IMR-90 (cell line): ENCODE measurements at regions not wholly inside any gene's neighbourhood (a gene's known extent, or its start where the extent isn't known, plus 50 kb on each side); places are given as distances from the start of the nearest gene placed in this dataset.

Experiments
- ATAC-seq: fragments of 200-7000 bp; cut with Tn5 transposase; 2 replicates; pipeline ENCODE4 v1.9.1; 2020; ENCODE audit warnings: low read depth, mild to moderate bottlenecking, moderate library complexity
- BruUV-seq: library from RNA; stranded (reverse); fragments of 400-500 nt; replicated peaks from 2 replicates; lab custom pipeline; 2021; lab: Mats Ljungman, UMichigan
- CTCF ChIA-PET: fragments of 300-600 bp; formaldehyde crosslinking; extraction: SDS; loops from one replicate; lab custom pipeline; 2021; ENCODE audit warnings: antibody characterized with exemption; lab: Yijun Ruan, JAX
- POLR2A ChIA-PET: fragments of 300-600 bp; sonication (Branson Sonifier 250); formaldehyde crosslinking; loops from one replicate; lab custom pipeline; 2022; ENCODE audit warnings: antibody characterized with exemption; ENCODE audit not compliant: unreplicated experiment; lab: Charles Lee
- DNase-seq: peaks from one replicate; pipeline ENCODE4 v3.0.0; 2013
- H2AFZ ChIP-seq: replicated peaks from 2 replicates; pipeline ENCODE3; 2013; ENCODE audit warnings: low read length, mild to moderate bottlenecking; ENCODE audit not compliant: poor library complexity
- H2AK5ac ChIP-seq: 2 replicates; pipeline ENCODE4 v1.6.1; 2013; ENCODE audit warnings: low read depth, low read length, inconsistent platforms
- H2AK9ac ChIP-seq: replicated peaks from 2 replicates; pipeline ENCODE3; 2013; ENCODE audit warnings: mild to moderate bottlenecking, low read depth, low read length, moderate library complexity; ENCODE audit not compliant: poor library complexity
- H2BK120ac ChIP-seq: 2 replicates; pipeline ENCODE4 v1.6.1; 2013; ENCODE audit warnings: low read depth, low read length, inconsistent platforms
- H2BK15ac ChIP-seq: 3 replicates; pipeline ENCODE4 v1.6.1; 2013; ENCODE audit warnings: low read depth, low read length, inconsistent platforms
- H2BK20ac ChIP-seq: 2 replicates; pipeline ENCODE4 v1.6.1; 2013; ENCODE audit warnings: low read depth, mild to moderate bottlenecking, inconsistent platforms, low read length, moderate library complexity
- H2BK5ac ChIP-seq: 2 replicates; pipeline ENCODE4 v1.6.1; 2013; ENCODE audit warnings: mild to moderate bottlenecking, low read depth, low read length, inconsistent platforms; ENCODE audit not compliant: poor library complexity, severe bottlenecking
- H3K14ac ChIP-seq: replicated peaks from 2 replicates; pipeline ENCODE4 v1.6.1; 2013; ENCODE audit warnings: low read depth, low read length, inconsistent platforms
- H3K18ac ChIP-seq: 2 replicates; pipeline ENCODE4 v1.6.1; 2013; ENCODE audit warnings: low read depth, low read length, control low read depth
- H3K23ac ChIP-seq: 2 replicates; pipeline ENCODE4 v1.6.1; 2013; ENCODE audit warnings: low read depth, low read length, inconsistent platforms
- H3K27ac ChIP-seq: 2 replicates; pipeline ENCODE4 v1.5.1; 2013; ENCODE audit warnings: mild to moderate bottlenecking, control low read depth, low read length; ENCODE audit not compliant: insufficient read depth
- H3K27me3 ChIP-seq: 2 replicates; pipeline ENCODE4 v1.6.1; 2013; ENCODE audit warnings: low read length; ENCODE audit not compliant: control insufficient read depth, insufficient read depth
- H3K36me3 ChIP-seq: 2 replicates; pipeline ENCODE4 v1.6.1; 2013; ENCODE audit warnings: low read length, mixed read lengths; ENCODE audit not compliant: control insufficient read depth, insufficient read depth
- H3K4ac ChIP-seq: 2 replicates; pipeline ENCODE4 v1.6.1; 2013; ENCODE audit warnings: low read depth, low read length, inconsistent platforms
- H3K4me1 ChIP-seq: 2 replicates; pipeline ENCODE4 v1.6.1; 2013; ENCODE audit warnings: low read length, mixed read lengths; ENCODE audit not compliant: control insufficient read depth, insufficient read depth
- H3K4me2 ChIP-seq: 2 replicates; pipeline ENCODE4 v1.6.1; 2013; ENCODE audit warnings: low read depth, mild to moderate bottlenecking, control low read depth, low read length, moderate library complexity
- H3K4me3 ChIP-seq: 2 replicates; pipeline ENCODE4 v1.5.1; 2013; ENCODE audit warnings: low read depth, mild to moderate bottlenecking, control low read depth, low read length, moderate library complexity; ENCODE audit not compliant: insufficient read depth
- H3K56ac ChIP-seq: 2 replicates; pipeline ENCODE4 v1.6.1; 2013; ENCODE audit warnings: low read length, inconsistent platforms; ENCODE audit not compliant: insufficient read depth; ENCODE audit errors: extremely low read depth
- H3K79me1 ChIP-seq, 2 experiments: 2 replicates each; pipeline ENCODE4 v1.6.1; 2013; ENCODE audit warnings: low read length in 2 of 2, inconsistent platforms in 1 of 2, low read depth in 1 of 2
- H3K9ac ChIP-seq: 2 replicates; pipeline ENCODE4 v1.6.1; 2013; ENCODE audit warnings: low read depth, low read length, control low read depth
- H3K9me1 ChIP-seq: 2 replicates; pipeline ENCODE4 v1.6.1; 2013; ENCODE audit warnings: low read length, inconsistent platforms; ENCODE audit not compliant: insufficient read depth
- H3K9me3 ChIP-seq: 2 replicates; pipeline ENCODE4 v1.6.1; 2013; ENCODE audit warnings: low read length; ENCODE audit not compliant: control insufficient read depth, insufficient read depth
- H4K20me1 ChIP-seq: 2 replicates; pipeline ENCODE4 v1.6.1; 2013; ENCODE audit warnings: low read length, inconsistent platforms; ENCODE audit not compliant: insufficient read depth
- H4K5ac ChIP-seq: 2 replicates; pipeline ENCODE4 v1.6.1; 2013; ENCODE audit warnings: mild to moderate bottlenecking, low read depth, low read length, control low read depth
- H4K8ac ChIP-seq, 2 experiments: 2 replicates each; pipeline ENCODE4 v1.6.1; 2013; ENCODE audit warnings: low read depth in 2 of 2, low read length in 2 of 2, control low read depth in 1 of 2, inconsistent platforms in 1 of 2
- H4K91ac ChIP-seq: 2 replicates; pipeline ENCODE4 v1.6.1; 2013; ENCODE audit warnings: low read depth, low read length, inconsistent platforms; ENCODE audit not compliant: insufficient read depth
- BHLHE40 ChIP-seq: fragments of 150-350 bp; IDR thresholded peaks from 2 replicates; pipeline ENCODE4 v1.6.1; 2016; ENCODE audit warnings: mild to moderate bottlenecking, low read depth, low read length
- CEBPB ChIP-seq: IDR thresholded peaks from 2 replicates; pipeline ENCODE4 v1.6.1; 2012; ENCODE audit warnings: low read depth, low read length, improper control_type of control experiment
- CHD1 ChIP-seq: IDR thresholded peaks from 2 replicates; pipeline ENCODE4 v1.6.1; 2012; ENCODE audit warnings: low read depth, low read length, improper control_type of control experiment
- FOS ChIP-seq: fragments of 150-350 bp; IDR thresholded peaks from 2 replicates; pipeline ENCODE4 v1.6.1; 2016; ENCODE audit warnings: low read depth, low read length
- MAFK ChIP-seq: IDR thresholded peaks from 2 replicates; pipeline ENCODE4 v1.6.1; 2012; ENCODE audit warnings: low read depth, low read length, improper control_type of control experiment
- MAZ ChIP-seq: IDR thresholded peaks from 2 replicates; pipeline ENCODE4 v1.6.1; 2012; ENCODE audit warnings: low read depth, mild to moderate bottlenecking, low read length, improper control_type of control experiment, moderate library complexity, borderline replicate concordance
- MXI1 ChIP-seq: IDR thresholded peaks from 2 replicates; pipeline ENCODE4 v1.6.1; 2012; ENCODE audit warnings: low read depth, mild to moderate bottlenecking, low read length, moderate library complexity, borderline replicate concordance
- NFE2L2 ChIP-seq: fragments of 150-350 bp; IDR thresholded peaks from 2 replicates; pipeline ENCODE4 v1.6.1; 2016; ENCODE audit warnings: low read depth, mild to moderate bottlenecking, low read length
- POLR2A ChIP-seq: IDR thresholded peaks from 2 replicates; pipeline ENCODE4 v1.6.1; 2012; ENCODE audit warnings: mild to moderate bottlenecking, low read depth, low read length
- RAD21 ChIP-seq: IDR thresholded peaks from 2 replicates; pipeline ENCODE4 v1.6.1; 2012; ENCODE audit warnings: low read length, improper control_type of control experiment
- RCOR1 ChIP-seq: IDR thresholded peaks from 2 replicates; pipeline ENCODE4 v1.6.1; 2012; ENCODE audit warnings: mild to moderate bottlenecking, low read length, improper control_type of control experiment; ENCODE audit not compliant: insufficient replicate concordance
- RFX5 ChIP-seq: IDR thresholded peaks from 2 replicates; pipeline ENCODE4 v1.8.0; 2012; ENCODE audit warnings: low read depth, mild to moderate bottlenecking, low read length, moderate library complexity
- SMC3 ChIP-seq: fragments of 150-350 bp; IDR thresholded peaks from 2 replicates; pipeline ENCODE4 v1.6.1; 2016; ENCODE audit warnings: low read depth, mild to moderate bottlenecking, antibody characterized with exemption, low read length, moderate library complexity
- WGBS, 2 experiments: methylation state at CpG; one replicate each; pipeline versions ENCODE4 v1.1.5 to v1.1.7; 2013; ENCODE audit warnings: missing lambda C conversion rate in 2 of 2; ENCODE audit not compliant: insufficient read length in 1 of 2; ENCODE audit errors: extremely low coverage in 2 of 2; 5-methylcytosine and 5-hydroxymethylcytosine counted together
- dilution Hi-C: fragments of 300-500 bp; cut with HindIII; formaldehyde crosslinking; loops from one replicate; pipeline ENCODE4 v1.14.3; 2018; ENCODE audit warnings: low sequenced_read_pairs; ENCODE audit not compliant: unreplicated experiment
- in situ Hi-C: fragments of 300-500 bp; cut with MboI; formaldehyde crosslinking; loops from 3 replicates; pipeline ENCODE4 v1.14.3; 2019; ENCODE audit warnings: low sequenced_read_pairs, inconsistent platforms, mixed read lengths
- intact Hi-C: fragments of 100-400 bp; cut with micrococcal nuclease; formaldehyde crosslinking; loops from 2 replicates; pipeline ENCODE4 v1.10.0; 2022
- TF ChIP-seq, protein P1 (sequence below): fragments of 150-350 bp; IDR thresholded peaks from 2 replicates; pipeline ENCODE4 v1.6.1; 2016; ENCODE audit warnings: low read depth, mild to moderate bottlenecking, low read length, moderate library complexity, borderline replicate concordance
- TF ChIP-seq, protein P2 (sequence below): conservative IDR thresholded peaks from 2 replicates; pipeline ENCODE4 v1.5.1; 2012; ENCODE audit warnings: mild to moderate bottlenecking, low read depth, low read length, improper control_type of control experiment
- TF ChIP-seq, protein P3 (sequence below): fragments of 150-350 bp; IDR thresholded peaks from 2 replicates; pipeline ENCODE4 v1.6.1; 2017; ENCODE audit warnings: mild to moderate bottlenecking, antibody characterized with exemption, low read length, low read depth

DNA sequence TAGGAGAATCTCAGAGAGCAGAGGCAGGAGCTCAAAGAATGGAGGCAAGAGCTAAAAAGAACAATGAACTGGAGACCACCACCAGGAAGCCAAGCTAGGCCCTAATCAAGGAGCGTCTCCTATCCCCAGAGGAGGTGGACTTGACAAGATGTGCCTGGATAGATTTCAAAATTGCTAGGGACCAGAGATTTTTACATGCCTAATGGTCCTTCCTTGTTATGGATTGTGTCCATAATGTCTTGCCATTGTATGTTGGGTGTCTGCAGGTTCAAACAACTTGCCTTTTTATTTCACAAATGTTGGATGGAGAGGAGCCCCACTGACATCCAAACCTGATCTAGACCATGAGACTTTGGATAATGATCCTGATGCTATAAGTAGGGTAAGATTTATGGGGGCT lies 88.2 kb upstream of the TP53I11 start:
- Histone ChIP-seq H4K91ac (no peak overlapping the region), H4K5ac (no peak overlapping the region), H2BK5ac (no peak overlapping the region), H3K79me1 (no peaks in the 10 kb centered on the region), H2BK120ac (no peak overlapping the region), H3K23ac (no peak overlapping the region), H2AK5ac (no peak overlapping the region), H3K9me1 (no peaks in the 10 kb centered on the region), H3K4me2 (no peak overlapping the region), H3K56ac (no peak overlapping the region), H3K14ac (no peak overlapping the region), H3K27me3 (peaks cover 35% of the 10 kb centered on the region), H2BK15ac (no peak overlapping the region), H3K36me3 (no peaks in the 10 kb centered on the region), H2BK20ac (no peak overlapping the region), H4K8ac (no peak overlapping the region), H3K18ac (no peak overlapping the region), H3K4ac (no peak overlapping the region), H2AK9ac (no peak overlapping the region), H4K20me1 (no peaks in the 10 kb centered on the region), H3K4me3 (no peak overlapping the region), H3K9ac (no peak overlapping the region), H2AFZ (no peak overlapping the region), H3K27ac (no peak overlapping the region), H3K4me1 (no peaks in the 10 kb centered on the region), H3K9me3 (peaks cover 4% of the 10 kb centered on the region)
- CTCF ChIA-PET = no interaction called here
- dilution Hi-C loops = no loop called here
- TF ChIP-seq POLR2A (no peak), MAZ (no peak), RAD21 (no peak), CEBPB (no peak), SMC3 (no peak), RFX5 (no peak), CHD1 (no peak), FOS (no peak), RCOR1 (no peak), MAFK (no peak), BHLHE40 (no peak), NFE2L2 (no peak), MXI1 (no peak)
- TF ChIP-seq, protein P1, sequence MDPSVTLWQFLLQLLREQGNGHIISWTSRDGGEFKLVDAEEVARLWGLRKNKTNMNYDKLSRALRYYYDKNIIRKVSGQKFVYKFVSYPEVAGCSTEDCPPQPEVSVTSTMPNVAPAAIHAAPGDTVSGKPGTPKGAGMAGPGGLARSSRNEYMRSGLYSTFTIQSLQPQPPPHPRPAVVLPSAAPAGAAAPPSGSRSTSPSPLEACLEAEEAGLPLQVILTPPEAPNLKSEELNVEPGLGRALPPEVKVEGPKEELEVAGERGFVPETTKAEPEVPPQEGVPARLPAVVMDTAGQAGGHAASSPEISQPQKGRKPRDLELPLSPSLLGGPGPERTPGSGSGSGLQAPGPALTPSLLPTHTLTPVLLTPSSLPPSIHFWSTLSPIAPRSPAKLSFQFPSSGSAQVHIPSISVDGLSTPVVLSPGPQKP = no peak
- TF ChIP-seq, protein P2, sequence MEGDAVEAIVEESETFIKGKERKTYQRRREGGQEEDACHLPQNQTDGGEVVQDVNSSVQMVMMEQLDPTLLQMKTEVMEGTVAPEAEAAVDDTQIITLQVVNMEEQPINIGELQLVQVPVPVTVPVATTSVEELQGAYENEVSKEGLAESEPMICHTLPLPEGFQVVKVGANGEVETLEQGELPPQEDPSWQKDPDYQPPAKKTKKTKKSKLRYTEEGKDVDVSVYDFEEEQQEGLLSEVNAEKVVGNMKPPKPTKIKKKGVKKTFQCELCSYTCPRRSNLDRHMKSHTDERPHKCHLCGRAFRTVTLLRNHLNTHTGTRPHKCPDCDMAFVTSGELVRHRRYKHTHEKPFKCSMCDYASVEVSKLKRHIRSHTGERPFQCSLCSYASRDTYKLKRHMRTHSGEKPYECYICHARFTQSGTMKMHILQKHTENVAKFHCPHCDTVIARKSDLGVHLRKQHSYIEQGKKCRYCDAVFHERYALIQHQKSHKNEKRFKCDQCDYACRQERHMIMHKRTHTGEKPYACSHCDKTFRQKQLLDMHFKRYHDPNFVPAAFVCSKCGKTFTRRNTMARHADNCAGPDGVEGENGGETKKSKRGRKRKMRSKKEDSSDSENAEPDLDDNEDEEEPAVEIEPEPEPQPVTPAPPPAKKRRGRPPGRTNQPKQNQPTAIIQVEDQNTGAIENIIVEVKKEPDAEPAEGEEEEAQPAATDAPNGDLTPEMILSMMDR = no peak
- TF ChIP-seq, protein P3, sequence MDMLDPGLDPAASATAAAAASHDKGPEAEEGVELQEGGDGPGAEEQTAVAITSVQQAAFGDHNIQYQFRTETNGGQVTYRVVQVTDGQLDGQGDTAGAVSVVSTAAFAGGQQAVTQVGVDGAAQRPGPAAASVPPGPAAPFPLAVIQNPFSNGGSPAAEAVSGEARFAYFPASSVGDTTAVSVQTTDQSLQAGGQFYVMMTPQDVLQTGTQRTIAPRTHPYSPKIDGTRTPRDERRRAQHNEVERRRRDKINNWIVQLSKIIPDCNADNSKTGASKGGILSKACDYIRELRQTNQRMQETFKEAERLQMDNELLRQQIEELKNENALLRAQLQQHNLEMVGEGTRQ = no peak
- POLR2A ChIA-PET = no interaction called here
- no TSS peak for BruUV-seq
- DNase-seq (no peak), ATAC-seq (no peak)
- no CpG with 5 or more reads among the region's 1 CpG for WGBS, 2 experiments
- in situ Hi-C loops = no loop called here
- intact Hi-C loops = no loop called here
